ENCODE measurements at regions not wholly inside any gene's neighbourhood (a gene's known extent, or its start where the extent isn't known, plus 50 kb on each side); places are given as distances from the start of the nearest gene placed in this dataset.
A peak's percentile ranks its signal among the peaks of the same experiment; 100 is the strongest.

- Mint-ChIP-seq H3K36me3 (ENCODE audit: low read depth) (no peaks in the 10 kb centered on the region), H3K9me3 (peaks cover 4% of the 10 kb centered on the region), H3K4me1 (peaks cover 11% of the 10 kb centered on the region), H3K27ac (no peak overlapping the region), H3K4me3 (no peak overlapping the region), H3K27me3 (no peaks in the 10 kb centered on the region)
- DNase-seq = no peak
- intact Hi-C loops (cut with micrococcal nuclease) = no loop called here
These were observed 1223.1 kb upstream of the ZEB2 start for GRCh38 chr2:145743011-145743410.

GRCh38 chr2:145741636-145742035 lies 1221.7 kb upstream of the ZEB2 start:
- H3K4me3 Mint-ChIP-seq = no peak overlapping the region
- no peaks in the 10 kb centered on the region for H3K36me3 Mint-ChIP-seq (ENCODE audit: low read depth)
- H3K9me3 Mint-ChIP-seq = peaks cover 4% of the 10 kb centered on the region
- intact Hi-C loops (cut with micrococcal nuclease) = no loop called here
- no peaks in the 10 kb centered on the region for H3K27me3 Mint-ChIP-seq
- DNase-seq = no peak
- peaks cover 11% of the 10 kb centered on the region for H3K4me1 Mint-ChIP-seq
- H3K27ac Mint-ChIP-seq = no peak overlapping the region

- DNase-seq = no peak
- H3K36me3 Mint-ChIP-seq (ENCODE audit: low read depth) = no peaks in the 10 kb centered on the region
- H3K27me3 Mint-ChIP-seq = no peaks in the 10 kb centered on the region
- no peak overlapping the region for H3K4me3 Mint-ChIP-seq
- peaks cover 11% of the 10 kb centered on the region for H3K4me1 Mint-ChIP-seq
- intact Hi-C loops (cut with micrococcal nuclease) = no loop called here
- peaks cover 4% of the 10 kb centered on the region for H3K9me3 Mint-ChIP-seq
- H3K27ac Mint-ChIP-seq = no peak overlapping the region
These were observed 1221.3 kb upstream of the ZEB2 start for GRCh38 chr2:145741181-145741580.

GRCh38 chr2:145740302-145740701 lies 1220.4 kb upstream of the ZEB2 start:
- peaks cover 11% of the 10 kb centered on the region for H3K4me1 Mint-ChIP-seq
- no peaks in the 10 kb centered on the region for H3K36me3 Mint-ChIP-seq (ENCODE audit: low read depth)
- intact Hi-C loops (cut with micrococcal nuclease) = no loop called here
- H3K27ac Mint-ChIP-seq = peak overlapping the region; percentile 26
- peaks cover 4% of the 10 kb centered on the region for H3K9me3 Mint-ChIP-seq
- peaks cover 1% of the 10 kb centered on the region for H3K27me3 Mint-ChIP-seq
- no peak overlapping the region for H3K4me3 Mint-ChIP-seq
- no peak for DNase-seq

GRCh38 chr2:145739681-145740080 lies 1219.8 kb upstream of the ZEB2 start:
- peaks cover 4% of the 10 kb centered on the region for H3K9me3 Mint-ChIP-seq
- H3K4me1 Mint-ChIP-seq = peaks cover 7% of the 10 kb centered on the region
- H3K27ac Mint-ChIP-seq = no peak overlapping the region
- intact Hi-C loops (cut with micrococcal nuclease) = no loop called here
- DNase-seq = no peak
- no peak overlapping the region for H3K4me3 Mint-ChIP-seq
- H3K36me3 Mint-ChIP-seq (ENCODE audit: low read depth) = no peaks in the 10 kb centered on the region
- peaks cover 1% of the 10 kb centered on the region for H3K27me3 Mint-ChIP-seq

GRCh38 chr2:145736871-145737270 lies 1217.0 kb upstream of the ZEB2 start:
- Mint-ChIP-seq H3K4me3 (no peak overlapping the region), H3K4me1 (peaks cover 6% of the 10 kb centered on the region), H3K27me3 (peaks cover 1% of the 10 kb centered on the region), H3K36me3 (ENCODE audit: low read depth) (no peaks in the 10 kb centered on the region), H3K27ac (no peak overlapping the region), H3K9me3 (peaks cover 4% of the 10 kb centered on the region)
- intact Hi-C loops (cut with micrococcal nuclease) = no loop called here
- DNase-seq = no peak

GRCh38 chr2:145731467-145731866 lies 1211.5 kb upstream of the ZEB2 start:
- H3K4me3 Mint-ChIP-seq = no peak overlapping the region

GRCh38 chr2:145729993-145730770 lies 1210.3 kb upstream of the ZEB2 start:
- intact Hi-C loops (cut with micrococcal nuclease) = no loop called here
- H3K4me3 Mint-ChIP-seq = no peak overlapping the region
- no peaks in the 10 kb centered on the region for H3K9me3 Mint-ChIP-seq
- no peak for DNase-seq
- no peaks in the 10 kb centered on the region for H3K27me3 Mint-ChIP-seq
- no peaks in the 10 kb centered on the region for H3K36me3 Mint-ChIP-seq (ENCODE audit: low read depth)
- H3K27ac Mint-ChIP-seq = no peak overlapping the region
- H3K4me1 Mint-ChIP-seq = no peaks in the 10 kb centered on the region

More at GRCh38 chr2:145731467-145731866, 1211.5 kb upstream of the ZEB2 start:
- no peak for DNase-seq
- intact Hi-C loops (cut with micrococcal nuclease) = no loop called here
- Mint-ChIP-seq H3K27me3 (peaks cover 1% of the 10 kb centered on the region), H3K9me3 (no peaks in the 10 kb centered on the region), H3K36me3 (ENCODE audit: low read depth) (no peaks in the 10 kb centered on the region), H3K27ac (no peak overlapping the region), H3K4me1 (no peaks in the 10 kb centered on the region)

GRCh38 chr2:145729481-145729880 lies 1209.6 kb upstream of the ZEB2 start:
- H3K36me3 Mint-ChIP-seq (ENCODE audit: low read depth) = no peaks in the 10 kb centered on the region
- H3K27ac Mint-ChIP-seq = no peak overlapping the region
- H3K4me3 Mint-ChIP-seq = no peak overlapping the region
- no peaks in the 10 kb centered on the region for H3K9me3 Mint-ChIP-seq
- no peaks in the 10 kb centered on the region for H3K27me3 Mint-ChIP-seq
- no peaks in the 10 kb centered on the region for H3K4me1 Mint-ChIP-seq
- intact Hi-C loops (cut with micrococcal nuclease) = no loop called here
- DNase-seq = no peak

GRCh38 chr2:145728511-145728910 lies 1208.6 kb upstream of the ZEB2 start:
- intact Hi-C loops (cut with micrococcal nuclease) = no loop called here
- Mint-ChIP-seq H3K36me3 (ENCODE audit: low read depth) (no peaks in the 10 kb centered on the region), H3K9me3 (no peaks in the 10 kb centered on the region)

GRCh38 chr2:145725876-145726275 lies 1206.0 kb upstream of the ZEB2 start:
- H3K36me3 Mint-ChIP-seq (ENCODE audit: low read depth) = no peaks in the 10 kb centered on the region
- H3K4me1 Mint-ChIP-seq = no peaks in the 10 kb centered on the region
- intact Hi-C loops (cut with micrococcal nuclease) = no loop called here
- no peak overlapping the region for H3K27ac Mint-ChIP-seq
- peaks cover 1% of the 10 kb centered on the region for H3K27me3 Mint-ChIP-seq
- H3K4me3 Mint-ChIP-seq = no peak overlapping the region
- no peak for DNase-seq
- H3K9me3 Mint-ChIP-seq = no peaks in the 10 kb centered on the region

More at GRCh38 chr2:145728511-145728910, 1208.6 kb upstream of the ZEB2 start:
- no peak overlapping the region for H3K27ac Mint-ChIP-seq
- no peak overlapping the region for H3K4me3 Mint-ChIP-seq
- no peaks in the 10 kb centered on the region for H3K4me1 Mint-ChIP-seq
- DNase-seq = no peak
- no peaks in the 10 kb centered on the region for H3K27me3 Mint-ChIP-seq

GRCh38 chr2:145724311-145724898 lies 1204.5 kb upstream of the ZEB2 start:
- no peak overlapping the region for H3K27ac Mint-ChIP-seq
- H3K4me1 Mint-ChIP-seq = no peaks in the 10 kb centered on the region
- intact Hi-C loops (cut with micrococcal nuclease) = no loop called here
- no peak for DNase-seq
- H3K4me3 Mint-ChIP-seq = no peak overlapping the region
- H3K36me3 Mint-ChIP-seq (ENCODE audit: low read depth) = no peaks in the 10 kb centered on the region
- H3K27me3 Mint-ChIP-seq = peaks cover 1% of the 10 kb centered on the region
- H3K9me3 Mint-ChIP-seq = no peaks in the 10 kb centered on the region

GRCh38 chr2:145723872-145724271 lies 1204.0 kb upstream of the ZEB2 start:
- Mint-ChIP-seq H3K36me3 (ENCODE audit: low read depth) (no peaks in the 10 kb centered on the region), H3K9me3 (no peaks in the 10 kb centered on the region), H3K27ac (no peak overlapping the region), H3K27me3 (peaks cover 1% of the 10 kb centered on the region), H3K4me1 (no peaks in the 10 kb centered on the region), H3K4me3 (no peak overlapping the region)
- intact Hi-C loops (cut with micrococcal nuclease) = no loop called here
- DNase-seq = no peak

- Mint-ChIP-seq H3K4me3 (no peak overlapping the region), H3K27ac (no peak overlapping the region), H3K36me3 (ENCODE audit: low read depth) (no peaks in the 10 kb centered on the region), H3K4me1 (no peaks in the 10 kb centered on the region), H3K9me3 (no peaks in the 10 kb centered on the region), H3K27me3 (peaks cover 1% of the 10 kb centered on the region)
- intact Hi-C loops (cut with micrococcal nuclease) = no loop called here
- DNase-seq = no peak
These were observed 1201.8 kb upstream of the ZEB2 start for GRCh38 chr2:145721681-145722080.
